Endothelial cell of umbilical vein (primary cell): ENCODE measurements at regions not wholly inside any gene's neighbourhood (a gene's known extent, or its start where the extent isn't known, plus 50 kb on each side); places are given as distances from the start of the nearest gene placed in this dataset.

Experiments
- BruUV-seq: library from RNA; stranded (reverse); fragments of 400-500 nt; replicated peaks from 2 replicates; lab custom pipeline; 2021; lab: Mats Ljungman, UMichigan
- CTCF ChIA-PET: fragments of 300-600, 350-600 bp; sonication (Branson Sonifier 250); formaldehyde crosslinking; loops from one replicate; lab custom pipeline; 2021; ENCODE audit warnings: antibody characterized with exemption, inconsistent platforms; lab: Charles Lee
- POLR2A ChIA-PET: fragments of 300-600, 350-600 bp; sonication (Branson Sonifier 250); formaldehyde crosslinking; loops from one replicate; lab custom pipeline; 2021; ENCODE audit warnings: antibody characterized with exemption, inconsistent platforms; lab: Charles Lee
- DNase-seq: peaks from one replicate; pipeline ENCODE4 v3.0.0-alpha.2; 2011; ENCODE audit warnings: low read depth, low spot score
- FAIRE-seq: peaks from 2 replicates; lab custom pipeline; 2011; peaks lifted over from hg19 to GRCh38; lab: Jason Lieb, UNC
- H2AFZ ChIP-seq: 2 replicates; pipeline ENCODE4 v1.6.0; 2012; ENCODE audit warnings: low read depth, low read length, control low read depth, inconsistent platforms
- H3K27ac ChIP-seq: 2 replicates; pipeline ENCODE4 v1.5.1; 2011; ENCODE audit warnings: low read depth, mild to moderate bottlenecking, control low read depth, low read length, moderate library complexity; ENCODE audit not compliant: insufficient read depth
- H3K27me3 ChIP-seq, 2 experiments: 2 replicates each; pipeline versions ENCODE4 v1.6.0 to v1.6.1; 2011; ENCODE audit warnings: low read length in 2 of 2, mixed read lengths in 1 of 2; ENCODE audit not compliant: control insufficient read depth in 2 of 2, insufficient read depth in 2 of 2
- H3K36me3 ChIP-seq, 2 experiments: 2 replicates in 1 of 2; 3 replicates in 1 of 2; pipeline ENCODE4 v1.5.1; 2011; ENCODE audit warnings: low read length in 2 of 2, mild to moderate bottlenecking in 1 of 2, moderate library complexity in 1 of 2; ENCODE audit not compliant: control insufficient read depth in 2 of 2, insufficient read depth in 2 of 2; ENCODE audit errors: extremely low read depth in 1 of 2
- H3K4me1 ChIP-seq: 3 replicates; pipeline ENCODE4 v1.5.1; 2011; ENCODE audit warnings: mild to moderate bottlenecking, low read length; ENCODE audit not compliant: control insufficient read depth, insufficient read depth; ENCODE audit errors: extremely low read depth
- H3K4me2 ChIP-seq: 2 replicates; pipeline ENCODE4 v1.6.1; 2011; ENCODE audit warnings: low read length, control low read depth, mixed read lengths; ENCODE audit not compliant: insufficient read depth
- H3K4me3 ChIP-seq, 3 experiments: fragments of 200-600 bp in 1 of 3; sonication (generic), shearing (Covaris generic) in 1 of 3; replicated peaks in 1 of 3; 2 replicates each; pipeline ENCODE4 v1.5.1; 2011 to 2016; ENCODE audit warnings: control low read depth in 3 of 3, low read length in 3 of 3, mild to moderate bottlenecking in 2 of 3, inconsistent platforms in 1 of 3, low read depth in 1 of 3, moderate library complexity in 1 of 3; ENCODE audit not compliant: insufficient read depth in 1 of 3
- H3K79me2 ChIP-seq: 2 replicates; pipeline ENCODE4 v1.6.0; 2012; ENCODE audit warnings: low read length, inconsistent platforms; ENCODE audit not compliant: control insufficient read depth, insufficient read depth
- H3K9ac ChIP-seq: replicated peaks from 2 replicates; pipeline ENCODE3; 2011; ENCODE audit warnings: low read length, control low read depth; ENCODE audit not compliant: insufficient read depth; ENCODE audit errors: extremely low read depth
- H3K9me1 ChIP-seq: replicated peaks from 3 replicates; pipeline ENCODE4 v1.6.0; 2011; ENCODE audit warnings: mild to moderate bottlenecking, low read length; ENCODE audit not compliant: control insufficient read depth, insufficient read depth; ENCODE audit errors: extremely low read depth
- H3K9me3 ChIP-seq: replicated peaks from 2 replicates; pipeline ENCODE4 v1.5.1; 2012; ENCODE audit warnings: low read length, inconsistent platforms; ENCODE audit not compliant: control insufficient read depth, insufficient read depth
- H4K20me1 ChIP-seq: replicated peaks from 2 replicates; pipeline ENCODE3; 2011; ENCODE audit warnings: mild to moderate bottlenecking, low read length; ENCODE audit not compliant: control insufficient read depth, insufficient read depth; ENCODE audit errors: extremely low read depth
- EZH2 ChIP-seq: IDR thresholded peaks from 2 replicates; pipeline ENCODE4 v1.6.1; 2012; ENCODE audit warnings: borderline replicate concordance, low read depth, mild to moderate bottlenecking, moderate library complexity, low read length, inconsistent platforms; ENCODE audit not compliant: severe bottlenecking
- FOS ChIP-seq: IDR thresholded peaks from 2 replicates; pipeline ENCODE4 v1.6.1; 2011; ENCODE audit warnings: mild to moderate bottlenecking, low read length, moderate library complexity, borderline replicate concordance; ENCODE audit not compliant: insufficient read depth
- GATA2 ChIP-seq: IDR thresholded peaks from 2 replicates; pipeline ENCODE4 v1.7.0; 2011; ENCODE audit warnings: low read depth, mild to moderate bottlenecking, moderate library complexity, mixed read lengths, low read length; ENCODE audit not compliant: insufficient read length, insufficient read depth
- JUN ChIP-seq: IDR thresholded peaks from 2 replicates; pipeline ENCODE4 v1.6.1; 2011; ENCODE audit warnings: borderline replicate concordance, low read depth; ENCODE audit not compliant: insufficient read length, insufficient read depth
- MYC ChIP-seq: IDR thresholded peaks from one replicate; pipeline ENCODE4 v1.6.1; 2011; ENCODE audit warnings: mild to moderate bottlenecking, low read depth, low read length
- POLR2A ChIP-seq: IDR thresholded peaks from 2 replicates; pipeline ENCODE4 v1.6.1; 2012; ENCODE audit warnings: low read depth, mild to moderate bottlenecking, control low read depth, low read length
- POLR2AphosphoS5 ChIP-seq: IDR thresholded peaks from 2 replicates; pipeline ENCODE4 v1.6.1; 2012; ENCODE audit warnings: low read depth, mild to moderate bottlenecking, control low read depth, low read length, moderate library complexity; ENCODE audit not compliant: insufficient read depth
- dilution Hi-C: fragments of 300-500 bp; cut with MboI; formaldehyde crosslinking; loops from one replicate; pipeline ENCODE4 v1.15.0; 2019; ENCODE audit warnings: low sequenced_read_pairs; ENCODE audit not compliant: extremely low pct_ligation_motif_present
- intact Hi-C: fragments of 100-400 bp; cut with micrococcal nuclease; formaldehyde crosslinking; loops from one replicate; pipeline ENCODE4 v1.10.0; 2022
- TF ChIP-seq, protein P1 (sequence below): IDR thresholded peaks from 2 replicates; pipeline ENCODE4 v1.6.1; 2011; ENCODE audit not compliant: insufficient read depth, insufficient read length
- TF ChIP-seq, protein P2 (sequence below), 2 donors: IDR thresholded peaks; 1 replicate in 1 of 2; 2 replicates in 1 of 2; pipeline ENCODE4 v1.5.1; 2011; ENCODE audit warnings: low read length in 2 of 2, mild to moderate bottlenecking in 2 of 2, moderate library complexity in 2 of 2, control low read depth in 1 of 2, inconsistent platforms in 1 of 2, low read depth in 1 of 2; ENCODE audit not compliant: insufficient read depth in 1 of 2; ENCODE audit errors: extremely low read depth in 1 of 2

DNA sequence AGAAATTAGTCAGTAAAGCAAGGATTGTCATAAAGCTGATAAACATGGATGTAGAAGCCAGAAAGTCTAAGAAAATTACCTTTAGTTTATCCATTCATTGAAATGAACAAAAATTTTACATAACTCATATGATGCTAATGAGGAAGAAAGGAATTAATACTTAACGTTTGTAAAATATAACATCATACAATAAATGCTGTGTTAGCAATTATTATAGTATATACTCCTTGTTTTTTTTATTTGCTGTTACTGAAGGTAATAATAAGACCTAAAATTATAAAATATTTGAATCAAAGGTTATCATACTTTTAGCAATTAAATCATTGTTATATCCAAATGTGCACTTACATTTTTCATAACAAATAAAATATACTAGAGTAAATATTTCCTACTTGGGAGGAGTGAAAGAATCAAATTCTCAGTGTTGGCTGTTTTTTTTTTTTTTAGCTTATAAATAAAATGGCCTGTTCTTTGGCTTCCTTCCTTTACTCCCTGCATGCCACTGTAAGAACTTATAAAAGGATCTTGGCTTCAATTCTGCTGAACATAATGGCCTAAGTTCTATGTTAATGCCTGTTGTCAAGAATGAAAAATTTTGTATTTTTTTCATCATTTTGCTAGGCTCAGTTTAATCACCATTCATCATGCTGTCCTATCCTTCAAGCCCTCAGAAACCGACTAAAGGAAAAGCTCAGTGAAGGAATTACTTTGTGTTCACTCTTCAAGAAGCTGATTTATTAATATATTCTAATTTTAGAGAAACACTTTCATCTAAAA, 167.4 kb upstream of the SLITRK1 start:
- no peaks in the 10 kb centered on the region for H3K79me2 ChIP-seq
- H3K27me3 ChIP-seq = no peaks in the 10 kb centered on the region
- dilution Hi-C loops = no loop called here
- ChIA-PET CTCF (interaction anchor here (0.6 kb wide), 1 partner anchor 287 kb away, joined by 3 read pairs; no protein-coding TSS in a partner anchor), POLR2A (no interaction called here)
- no peaks in the 10 kb centered on the region for H3K4me1 ChIP-seq
- H3K9me1 ChIP-seq = no peaks in the 10 kb centered on the region
- intact Hi-C loops = no loop called here
- no peak for DNase-seq
- no peak overlapping the region for H2AFZ ChIP-seq
- H3K4me3 ChIP-seq = no peak overlapping the region
- TF ChIP-seq, protein P1, sequence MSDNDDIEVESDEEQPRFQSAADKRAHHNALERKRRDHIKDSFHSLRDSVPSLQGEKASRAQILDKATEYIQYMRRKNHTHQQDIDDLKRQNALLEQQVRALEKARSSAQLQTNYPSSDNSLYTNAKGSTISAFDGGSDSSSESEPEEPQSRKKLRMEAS = no peak
- no peak for TF ChIP-seq POLR2AphosphoS5
- no peak for TF ChIP-seq GATA2
- no peak for TF ChIP-seq JUN
- TF ChIP-seq, protein P2, sequence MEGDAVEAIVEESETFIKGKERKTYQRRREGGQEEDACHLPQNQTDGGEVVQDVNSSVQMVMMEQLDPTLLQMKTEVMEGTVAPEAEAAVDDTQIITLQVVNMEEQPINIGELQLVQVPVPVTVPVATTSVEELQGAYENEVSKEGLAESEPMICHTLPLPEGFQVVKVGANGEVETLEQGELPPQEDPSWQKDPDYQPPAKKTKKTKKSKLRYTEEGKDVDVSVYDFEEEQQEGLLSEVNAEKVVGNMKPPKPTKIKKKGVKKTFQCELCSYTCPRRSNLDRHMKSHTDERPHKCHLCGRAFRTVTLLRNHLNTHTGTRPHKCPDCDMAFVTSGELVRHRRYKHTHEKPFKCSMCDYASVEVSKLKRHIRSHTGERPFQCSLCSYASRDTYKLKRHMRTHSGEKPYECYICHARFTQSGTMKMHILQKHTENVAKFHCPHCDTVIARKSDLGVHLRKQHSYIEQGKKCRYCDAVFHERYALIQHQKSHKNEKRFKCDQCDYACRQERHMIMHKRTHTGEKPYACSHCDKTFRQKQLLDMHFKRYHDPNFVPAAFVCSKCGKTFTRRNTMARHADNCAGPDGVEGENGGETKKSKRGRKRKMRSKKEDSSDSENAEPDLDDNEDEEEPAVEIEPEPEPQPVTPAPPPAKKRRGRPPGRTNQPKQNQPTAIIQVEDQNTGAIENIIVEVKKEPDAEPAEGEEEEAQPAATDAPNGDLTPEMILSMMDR (IDR thresholded peaks at IDR 0.05; ENCODE audit: extremely low read depth in 1 of 2, insufficient read depth in 1 of 2, low read depth in 1 of 2, low read length in 2 of 2) = no peak
- no peak for TF ChIP-seq POLR2A
- TF ChIP-seq FOS = no peak
- no peak for TF ChIP-seq EZH2
- TF ChIP-seq MYC = no peak
- no peaks in the 10 kb centered on the region for H4K20me1 ChIP-seq
- FAIRE-seq = no peak
- no peak overlapping the region for H3K27ac ChIP-seq
- BruUV-seq = no TSS peak
- H3K36me3 ChIP-seq = no peaks in the 10 kb centered on the region
- peaks cover 4% of the 10 kb centered on the region for H3K9me3 ChIP-seq
- H3K9ac ChIP-seq = no peak overlapping the region
- no peak overlapping the region for H3K4me2 ChIP-seq
